Right lobe of liver (tissue), 4 donors: ENCODE measurements at regions not wholly inside any gene's neighbourhood (a gene's known extent, or its start where the extent isn't known, plus 50 kb on each side); places are given as distances from the start of the nearest gene placed in this dataset.

Experiments
- POLR2A ChIP-seq: fragments of 450-650 bp; IDR thresholded peaks from one replicate; pipeline ENCODE4 v1.6.1; 2017; ENCODE audit warnings: antibody characterized with exemption, mild to moderate bottlenecking
- TF ChIP-seq, protein P1 (sequence below), 4 donors: fragments of 200-600 bp in 3 of 4; fragments of 450-650 bp in 1 of 4; IDR thresholded peaks; one replicate each; pipeline versions ENCODE4 v1.5.1 to v1.8.0; 2016 to 2022; ENCODE audit warnings: antibody characterized with exemption in 4 of 4, mild to moderate bottlenecking in 2 of 4
- donor health status: DM: no; HTN: no; CAD: no.
- donor health status: DM: no; HTN: no; CAD: no.
- donor health status: DM: no; HTN: yes; CAD: no.

DNA sequence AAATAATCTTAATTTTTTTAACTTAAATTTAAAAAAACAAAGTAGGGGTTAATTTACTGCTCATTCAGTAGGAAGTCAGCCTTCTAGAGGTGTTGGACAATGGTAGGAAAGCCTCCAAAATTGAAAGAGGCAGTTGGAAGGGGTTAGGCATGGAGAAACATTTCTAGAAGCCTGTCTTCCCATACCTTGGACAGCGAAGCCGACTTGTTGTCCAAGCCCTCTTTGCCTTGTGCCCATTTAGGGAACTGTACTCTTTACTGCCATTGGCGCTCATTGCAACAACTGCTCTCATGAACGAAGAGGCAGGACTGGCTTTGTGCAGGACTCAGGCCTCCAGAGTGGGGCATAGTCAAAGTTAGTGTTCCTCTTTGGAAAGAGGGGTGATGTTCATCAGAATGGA is 333.3 kb downstream of the HRH4 start:
- TF ChIP-seq, protein P1, sequence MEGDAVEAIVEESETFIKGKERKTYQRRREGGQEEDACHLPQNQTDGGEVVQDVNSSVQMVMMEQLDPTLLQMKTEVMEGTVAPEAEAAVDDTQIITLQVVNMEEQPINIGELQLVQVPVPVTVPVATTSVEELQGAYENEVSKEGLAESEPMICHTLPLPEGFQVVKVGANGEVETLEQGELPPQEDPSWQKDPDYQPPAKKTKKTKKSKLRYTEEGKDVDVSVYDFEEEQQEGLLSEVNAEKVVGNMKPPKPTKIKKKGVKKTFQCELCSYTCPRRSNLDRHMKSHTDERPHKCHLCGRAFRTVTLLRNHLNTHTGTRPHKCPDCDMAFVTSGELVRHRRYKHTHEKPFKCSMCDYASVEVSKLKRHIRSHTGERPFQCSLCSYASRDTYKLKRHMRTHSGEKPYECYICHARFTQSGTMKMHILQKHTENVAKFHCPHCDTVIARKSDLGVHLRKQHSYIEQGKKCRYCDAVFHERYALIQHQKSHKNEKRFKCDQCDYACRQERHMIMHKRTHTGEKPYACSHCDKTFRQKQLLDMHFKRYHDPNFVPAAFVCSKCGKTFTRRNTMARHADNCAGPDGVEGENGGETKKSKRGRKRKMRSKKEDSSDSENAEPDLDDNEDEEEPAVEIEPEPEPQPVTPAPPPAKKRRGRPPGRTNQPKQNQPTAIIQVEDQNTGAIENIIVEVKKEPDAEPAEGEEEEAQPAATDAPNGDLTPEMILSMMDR (IDR thresholded peaks at IDR 0.05): no peak
- TF ChIP-seq POLR2A: no peak
